NCI-H345 treated with DMSO at 0.1 percent for 48 hours (cell line): ENCODE measurements at regions not wholly inside any gene's neighbourhood (a gene's known extent, or its start where the extent isn't known, plus 50 kb on each side); places are given as distances from the start of the nearest gene placed in this dataset.

Source experiments
- DNase-seq: peaks from one replicate; lab custom pipeline; 2025; ENCODE audit not compliant: unreplicated experiment; lab: John Stamatoyannopoulos, UW

- no peak for DNase-seq
Measured at GRCh38 chr14:100436745-100437406, 113.7 kb downstream of the SLC25A47 start.

GRCh38 chr14:100438271-100438670, 115.1 kb downstream of the SLC25A47 start:
- DNase-seq = no peak

GRCh38 chr14:100438678-100439592, 115.8 kb downstream of the SLC25A47 start:
- no peak for DNase-seq

- DNase-seq = no peak
Measured at GRCh38 chr14:100439781-100440180, 116.6 kb downstream of the SLC25A47 start.

- DNase-seq = peak; percentile 72
Measured at GRCh38 chr14:100440207-100440631, 117.1 kb downstream of the SLC25A47 start.

GRCh38 chr14:100440758-100441203, 117.6 kb downstream of the SLC25A47 start:
- DNase-seq = no peak

- DNase-seq = no peak
Measured at GRCh38 chr14:100441271-100441947, 118.3 kb downstream of the SLC25A47 start.

GRCh38 chr14:100442036-100442435, 118.9 kb downstream of the SLC25A47 start:
- no peak for DNase-seq

- DNase-seq = no peak
Measured at GRCh38 chr14:100442498-100443490, 119.7 kb downstream of the SLC25A47 start.

GRCh38 chr14:100443603-100444002, 120.5 kb downstream of the SLC25A47 start:
- DNase-seq = no peak

- DNase-seq = no peak
Measured at GRCh38 chr14:100445436-100446088, 122.4 kb downstream of the SLC25A47 start.

GRCh38 chr14:100446572-100446971, 123.4 kb downstream of the SLC25A47 start:
- no peak for DNase-seq

GRCh38 chr14:100448376-100448775, 125.2 kb downstream of the SLC25A47 start:
- DNase-seq = no peak

- DNase-seq = no peak
Measured at GRCh38 chr14:100449225-100449987, 126.3 kb downstream of the SLC25A47 start.

- DNase-seq = no peak
Measured at GRCh38 chr14:100450049-100450448, 126.9 kb downstream of the SLC25A47 start.

GRCh38 chr14:100450736-100451135, 127.6 kb downstream of the SLC25A47 start:
- DNase-seq = no peak

GRCh38 chr14:100451264-100451663, 128.1 kb downstream of the SLC25A47 start:
- no peak for DNase-seq

GRCh38 chr14:100453930-100454329, 130.8 kb downstream of the SLC25A47 start:
- no peak for DNase-seq

- no peak for DNase-seq
Measured at GRCh38 chr14:100454437-100454836, 131.3 kb downstream of the SLC25A47 start.
